HG03175 (cell line): ENCODE measurements at regions not wholly inside any gene's neighbourhood (a gene's known extent, or its start where the extent isn't known, plus 50 kb on each side); places are given as distances from the start of the nearest gene placed in this dataset.
A peak's percentile ranks its signal among the peaks of the same experiment; 100 is the strongest.
"Not testable (repeated sequence)": the region's sequence is repeated elsewhere in the genome, so short reads cannot be mapped to it uniquely, and the experiment has no call there.

ENCODE experiments used
- ATAC-seq: cut with Tn5 transposase; IDR thresholded peaks from one replicate; pipeline ENCODE4 v1.9.1; 2021; ENCODE audit warnings: mild to moderate bottlenecking, moderate library complexity; ENCODE audit not compliant: unreplicated experiment

GRCh38 chr7:119046068-119046467 is 821.6 kb downstream of the ANKRD7 start:
- no peak for ATAC-seq

DNA sequence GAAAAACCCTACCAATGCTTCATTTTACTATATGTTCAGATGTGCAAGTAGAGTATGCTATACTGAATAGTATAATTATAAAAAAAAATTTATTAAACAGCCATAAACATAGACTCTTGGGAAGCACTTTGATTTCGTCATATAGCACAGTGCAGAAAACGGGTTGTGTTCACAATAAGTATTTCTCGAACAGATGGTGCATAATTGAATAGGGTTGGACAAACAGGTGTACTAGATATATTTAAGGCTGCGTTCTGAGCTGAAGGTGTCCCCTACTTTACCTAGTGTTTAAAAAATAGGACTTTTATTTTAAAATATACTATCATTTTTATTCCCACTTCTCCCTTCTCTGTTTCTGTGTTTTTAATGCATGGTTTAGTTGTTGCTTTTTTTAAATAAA is 841.5 kb downstream of the ANKRD7 start:
- no peak for ATAC-seq

- no peak for ATAC-seq
These were observed 861.5 kb downstream of the ANKRD7 start for GRCh38 chr7:119086026-119086425.

DNA sequence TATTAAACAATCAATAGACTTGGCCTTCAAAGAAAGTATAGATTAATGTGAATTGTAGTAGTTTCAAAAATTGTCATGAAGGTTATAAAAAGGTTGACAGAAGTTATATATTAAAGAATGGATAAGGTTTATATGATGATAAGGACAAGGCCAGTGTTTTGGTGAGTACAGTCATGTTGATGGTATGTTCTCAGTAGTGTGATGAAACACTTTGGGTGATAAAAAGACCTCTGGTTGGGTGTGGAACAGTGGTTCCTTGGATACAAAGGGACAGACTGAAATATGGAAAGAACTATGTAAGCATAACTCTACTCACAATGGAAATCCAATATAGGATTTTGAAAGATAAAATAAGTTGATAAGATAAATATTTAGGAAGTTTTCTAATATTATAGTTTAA is 866.3 kb downstream of the ANKRD7 start:
- ATAC-seq, result no peak

- no peak for ATAC-seq
These were observed 872.2 kb downstream of the ANKRD7 start for GRCh38 chr7:119096683-119097082.

DNA sequence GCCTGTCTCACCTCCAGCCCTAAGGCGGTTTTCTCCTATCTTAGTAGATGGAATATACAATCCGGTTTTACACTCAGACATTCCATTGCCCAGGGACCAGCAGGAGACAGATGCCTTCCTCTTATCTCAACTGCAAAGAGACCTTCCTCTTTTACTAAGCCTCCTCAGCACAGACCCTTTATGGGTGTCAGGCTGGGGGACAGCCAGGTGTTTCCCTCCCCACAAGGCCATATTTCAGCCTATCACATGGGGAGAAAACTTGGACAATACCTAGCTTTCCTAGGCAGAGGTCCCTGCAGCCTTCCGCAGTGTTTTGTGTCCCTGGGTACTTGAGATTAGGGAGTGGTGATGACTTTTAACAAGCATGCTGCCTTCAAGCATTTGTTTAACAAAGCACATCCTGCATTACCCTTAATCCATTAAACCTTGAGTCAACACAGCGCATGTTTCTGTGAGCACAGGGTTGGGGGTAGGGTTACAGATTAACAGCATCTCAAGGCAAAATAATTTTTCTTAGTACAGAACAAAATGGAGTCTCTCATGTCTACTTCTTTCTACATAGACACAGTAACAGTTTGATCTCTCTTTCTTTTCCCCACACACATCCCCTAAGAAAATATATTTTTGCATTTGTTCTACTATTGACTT is 876.2 kb downstream of the ANKRD7 start:
- ATAC-seq, result not testable (repeated sequence)

DNA sequence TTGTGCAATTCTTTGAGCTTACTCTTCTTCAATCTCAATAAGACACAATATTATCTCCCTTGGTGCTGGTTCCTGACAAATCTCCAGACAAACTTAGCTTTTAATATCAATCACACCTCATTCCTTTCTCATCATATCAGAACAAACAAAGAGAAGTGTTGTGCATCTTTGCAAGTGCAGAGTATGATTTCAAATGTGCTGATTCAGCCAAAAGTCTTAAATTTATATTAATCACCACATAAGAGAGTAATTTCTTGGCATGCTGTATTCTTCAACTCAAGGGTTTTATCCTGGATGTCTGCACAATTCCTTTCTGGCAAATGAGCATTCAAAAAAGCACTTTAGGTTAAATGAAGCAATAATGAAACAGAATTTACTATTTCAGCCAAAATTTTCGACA is 877.8 kb downstream of the ANKRD7 start:
- ATAC-seq, result no peak

DNA sequence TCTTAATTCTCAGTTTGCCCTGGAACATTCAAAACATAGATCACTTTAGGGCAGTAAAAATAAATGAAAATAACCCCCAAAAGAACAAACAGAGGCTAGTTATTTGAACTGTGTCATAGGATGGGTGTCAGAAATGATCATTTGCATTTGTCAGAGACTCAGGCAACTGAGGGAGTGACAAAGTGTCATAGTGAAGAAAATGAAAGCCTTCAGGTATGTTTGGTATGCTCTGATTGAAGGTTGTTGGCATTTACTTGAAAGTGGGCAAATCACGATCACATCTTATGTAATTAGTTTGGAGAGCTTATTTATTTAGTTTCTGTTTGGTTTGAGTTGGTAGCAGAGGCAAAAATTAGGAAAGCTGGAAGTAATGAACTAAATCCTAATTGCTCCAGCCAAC is 880.9 kb downstream of the ANKRD7 start:
- no peak for ATAC-seq

- no peak for ATAC-seq
These were observed 898.8 kb downstream of the ANKRD7 start for GRCh38 chr7:119123326-119123725.

DNA sequence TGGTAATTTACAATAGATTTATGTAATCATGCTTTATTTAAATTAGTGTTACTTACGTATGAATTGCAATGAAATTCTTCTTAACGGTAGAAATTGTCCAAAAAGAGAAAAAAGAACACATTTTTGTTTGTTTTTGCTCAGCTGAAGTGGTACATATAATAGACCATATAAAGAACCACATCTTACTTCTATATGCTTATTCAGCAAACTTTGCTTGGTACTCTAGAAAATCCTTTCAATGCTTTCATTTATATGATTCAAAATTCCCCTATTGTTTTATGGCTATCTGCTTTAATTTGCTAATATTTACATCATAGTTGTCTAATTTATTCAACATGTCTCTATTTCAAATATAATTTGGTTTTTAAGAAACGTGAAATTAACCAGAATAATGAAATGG is 903.2 kb downstream of the ANKRD7 start:
- ATAC-seq, result no peak

DNA sequence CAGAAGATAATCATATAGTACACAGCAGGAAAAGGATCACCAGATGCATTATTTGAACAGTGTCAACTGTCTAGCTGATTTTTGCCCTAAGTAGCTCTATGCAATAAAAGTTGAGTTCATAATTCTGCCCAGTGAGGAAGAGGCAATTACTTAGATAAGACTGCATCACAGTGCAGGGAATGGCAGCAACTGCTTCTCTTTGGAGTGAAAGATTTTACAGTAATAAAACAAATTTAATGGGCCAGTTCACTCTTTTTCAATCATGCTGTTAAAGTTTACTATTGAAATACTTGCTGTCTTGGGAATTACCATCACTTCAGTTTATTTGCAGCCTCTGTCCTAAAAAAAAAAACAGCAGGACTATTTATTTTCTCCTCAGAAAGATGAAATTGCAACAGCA is 907.9 kb downstream of the ANKRD7 start:
- ATAC-seq, result no peak

GRCh38 chr7:119167431-119167830 is 942.9 kb downstream of the ANKRD7 start:
- no peak for ATAC-seq

DNA sequence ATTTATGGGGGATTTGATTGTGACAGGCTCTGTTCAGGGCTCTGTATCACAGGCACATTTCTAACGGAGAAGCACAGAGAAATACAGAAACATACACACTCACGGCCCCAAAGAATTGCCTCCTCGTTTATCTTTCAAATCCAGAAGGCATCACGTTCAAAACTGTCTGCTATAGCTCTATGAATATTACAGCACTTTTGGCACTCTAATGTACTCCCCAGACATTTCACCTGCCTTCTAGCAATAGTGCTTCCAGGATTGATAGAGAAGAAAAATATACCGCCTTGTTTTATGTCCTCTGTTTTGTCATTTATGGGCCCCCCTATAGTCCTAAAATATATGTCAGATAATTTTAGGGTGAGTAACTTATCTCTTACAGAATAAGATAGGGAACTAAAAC is 947.5 kb downstream of the ANKRD7 start:
- ATAC-seq, result no peak

DNA sequence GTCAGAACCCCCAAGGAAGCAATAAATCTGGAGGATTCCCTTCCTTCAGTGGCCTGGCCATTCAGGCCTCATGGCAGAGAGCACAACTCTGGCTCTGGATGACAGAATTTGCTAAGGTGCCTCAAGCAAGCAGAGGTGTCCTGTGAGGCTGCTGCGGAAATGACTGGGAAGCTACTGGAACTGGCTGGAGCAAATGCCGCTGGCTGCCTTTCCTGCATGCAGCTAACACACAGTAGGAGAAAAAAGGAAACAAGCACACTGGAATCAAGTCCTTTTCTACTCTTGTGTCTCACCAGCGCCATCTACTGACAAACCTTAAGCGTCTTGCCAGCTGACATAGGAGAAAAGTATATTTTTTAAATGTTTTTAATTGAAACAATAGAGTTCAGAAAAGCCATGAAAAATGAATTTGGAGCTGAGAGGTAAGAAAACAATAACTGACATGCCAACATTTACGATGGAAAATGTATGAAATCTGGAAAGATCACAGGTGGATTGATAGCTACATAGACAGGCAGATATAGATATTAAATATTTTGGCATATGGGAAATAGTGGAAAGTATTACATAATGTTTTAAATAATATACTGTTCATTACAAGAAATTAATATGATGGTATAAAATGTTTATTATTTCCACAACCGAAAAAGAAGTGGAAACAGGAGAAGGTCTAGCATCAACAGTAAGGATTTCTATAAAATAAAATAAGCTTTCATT is 951.6 kb downstream of the ANKRD7 start:
- ATAC-seq, result peak; percentile 69

DNA sequence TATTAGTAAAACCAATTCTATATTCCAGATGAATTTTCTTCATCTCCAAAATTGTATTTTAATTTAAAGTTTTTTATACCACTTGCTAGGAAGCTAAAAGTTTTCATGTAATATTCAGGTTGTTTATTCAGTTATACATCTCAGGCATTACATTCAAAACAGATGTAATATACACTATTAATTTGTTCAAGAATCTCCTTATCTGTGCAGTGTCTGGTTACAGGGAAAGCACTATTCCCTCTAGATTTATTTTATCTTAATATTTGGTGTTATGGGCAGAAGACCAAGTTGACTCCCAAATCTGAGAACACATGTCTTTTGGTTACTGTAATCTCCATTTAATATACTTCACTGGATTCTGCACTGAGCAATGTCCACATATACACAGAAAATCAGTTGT is 953.4 kb downstream of the ANKRD7 start:
- ATAC-seq, result no peak

GRCh38 chr7:119184124-119184788 is 959.8 kb downstream of the ANKRD7 start:
- ATAC-seq, result no peak

GRCh38 chr7:119196183-119196582 is 971.7 kb downstream of the ANKRD7 start:
- no peak for ATAC-seq

DNA sequence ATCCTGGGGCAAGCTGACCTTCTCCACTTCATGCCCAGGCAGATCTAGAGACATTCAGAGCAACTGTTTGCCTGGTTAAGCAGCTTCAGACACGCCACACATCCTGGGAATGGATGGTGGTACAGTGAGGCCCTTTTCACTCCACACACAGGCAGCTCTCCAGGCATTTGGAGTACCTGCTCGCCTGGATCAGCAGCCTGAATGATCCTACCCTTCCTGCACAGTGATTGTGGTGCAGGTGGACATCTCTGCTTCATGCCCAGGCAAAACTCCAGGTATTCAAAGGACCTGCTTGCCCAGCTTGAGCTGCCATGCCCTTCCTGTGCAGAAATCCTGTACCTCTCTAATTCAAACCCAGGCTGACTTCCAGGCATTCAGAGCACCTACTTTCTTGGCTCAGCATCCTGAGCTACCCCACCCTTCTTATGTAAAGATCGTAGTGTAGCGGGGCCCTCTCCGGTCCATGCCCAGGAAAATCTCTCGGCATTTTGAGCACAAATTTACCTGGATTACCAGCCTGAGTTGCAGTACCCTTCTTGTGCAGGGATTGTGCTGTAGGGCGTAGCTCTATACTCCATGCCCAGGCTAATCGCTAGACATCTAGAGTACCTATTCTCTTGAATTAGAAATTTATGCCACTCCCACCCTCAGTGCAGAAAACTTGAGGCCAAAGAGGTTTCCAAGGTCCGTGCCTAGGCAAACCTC is 972.8 kb downstream of the ANKRD7 start:
- ATAC-seq, result peak; percentile 4

DNA sequence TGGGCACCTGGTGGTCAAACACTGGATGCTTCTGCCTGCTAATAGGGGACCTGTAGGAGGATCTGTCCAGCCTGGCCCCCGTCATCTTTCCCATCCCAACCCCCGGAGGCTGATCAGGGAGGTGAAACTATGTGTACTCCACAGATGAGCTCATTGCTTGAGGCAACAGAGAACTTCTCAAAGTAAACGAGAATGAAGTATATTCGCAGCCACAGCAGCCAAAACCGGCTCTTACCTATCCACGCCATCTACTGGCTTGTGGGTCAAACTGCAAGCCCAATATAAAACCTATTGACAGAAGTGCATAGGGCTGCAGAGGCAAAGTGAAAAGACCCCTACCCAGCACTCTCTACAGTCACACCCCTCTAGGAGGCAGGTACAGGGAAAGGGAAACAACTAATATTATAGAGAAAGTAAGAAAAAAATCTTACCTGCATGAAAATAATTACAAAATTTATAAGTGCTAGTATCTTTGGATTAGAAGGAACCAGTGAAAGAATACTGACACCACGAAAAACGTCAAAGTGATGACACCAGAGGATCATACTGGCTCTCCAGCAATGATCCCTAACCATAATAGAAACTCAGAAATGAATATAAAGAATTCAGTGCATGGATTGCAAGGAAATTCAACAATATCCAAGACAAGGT is 973.5 kb downstream of the ANKRD7 start:
- peak; percentile 96 for ATAC-seq

DNA sequence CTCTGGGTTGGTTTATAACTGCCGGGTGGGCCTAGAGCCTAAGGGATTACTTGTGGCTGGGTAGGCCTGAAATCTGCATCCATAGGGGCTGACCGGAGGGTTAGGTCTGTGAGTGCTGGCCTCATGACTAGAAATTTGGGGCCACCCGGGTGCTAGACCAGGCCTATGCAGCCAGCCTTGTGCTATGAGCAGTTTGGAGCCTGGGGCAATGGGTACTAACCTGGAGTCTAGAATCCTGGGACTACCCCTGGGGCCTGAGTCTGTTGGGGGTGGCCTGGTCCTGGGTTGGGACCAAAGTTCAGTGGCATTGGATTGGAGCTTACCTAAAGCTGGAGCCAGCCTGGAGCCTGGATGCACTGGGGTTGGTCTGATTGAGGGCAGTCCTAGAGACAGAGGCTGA is 995.2 kb downstream of the ANKRD7 start:
- ATAC-seq, result no peak

GRCh38 chr7:119223930-119224329 is 999.4 kb downstream of the ANKRD7 start:
- ATAC-seq, result no peak
